ENCODE measurements at regions not wholly inside any gene's neighbourhood (a gene's known extent, or its start where the extent isn't known, plus 50 kb on each side); places are given as distances from the start of the nearest gene placed in this dataset.

GRCh38 chr1:166258017-166258416 is 91.2 kb upstream of the FAM78B start:
- H2BK120ac ChIP-seq (ENCODE audit: low read depth, low read length, poor library complexity, severe bottlenecking): no peak overlapping the region
- no peak overlapping the region for H2AFZ ChIP-seq (ENCODE audit: low read length)
- H2BK15ac ChIP-seq (ENCODE audit: low read depth, low read length): no peak overlapping the region
- H2AK5ac ChIP-seq (ENCODE audit: insufficient read length, low read length): no peak overlapping the region
- no peak overlapping the region for H4K91ac ChIP-seq (ENCODE audit: insufficient read length, low read depth, low read length)
- no peaks in the 10 kb centered on the region for H3K27me3 ChIP-seq (ENCODE audit: insufficient read depth, low read length)
- no peak overlapping the region for H3K27ac Mint-ChIP-seq
- no CpG with 5 or more reads among the region's 3 CpGs for WGBS (ENCODE audit: extremely low coverage, insufficient read length, low lambda C conversion rate)
- no peaks in the 10 kb centered on the region for H4K20me1 ChIP-seq (ENCODE audit: control insufficient read depth, insufficient read depth, insufficient read length)
- H2BK5ac ChIP-seq (ENCODE audit: insufficient read length, low read length): no peak overlapping the region
- no peaks in the 10 kb centered on the region for H3K79me2 ChIP-seq (ENCODE audit: insufficient read depth, low read length)
- H3K9me3 ChIP-seq (ENCODE audit: control insufficient read depth, low read depth, low read length): peaks cover 5% of the 10 kb centered on the region
- no peak overlapping the region for H3K4me2 ChIP-seq (ENCODE audit: insufficient read depth, insufficient read length, low read length)
- no peak overlapping the region for H3K18ac ChIP-seq (ENCODE audit: insufficient read length, low read depth, low read length)
- H3K36me3 Mint-ChIP-seq (ENCODE audit: insufficient read depth in 1 of 3, low read depth in 3 of 3): peaks cover 0 to 3% (median 0%) of the 10 kb centered on the region in 3 experiments; a peak in 1 of 7 replicates
- no peak overlapping the region for H3K9ac ChIP-seq (ENCODE audit: extremely low read depth, insufficient read length, low read length)
- H3K14ac ChIP-seq (ENCODE audit: insufficient read depth, low read length): no peak overlapping the region
- H3K4me1 Mint-ChIP-seq: no peaks in the 10 kb centered on the region
- peaks cover 10 to 22% of the 10 kb centered on the region in 2 experiments for H3K9me3 Mint-ChIP-seq
- H3K79me1 ChIP-seq (ENCODE audit: insufficient read depth, low read depth, low read length, poor library complexity, severe bottlenecking): no peaks in the 10 kb centered on the region
- H3K23me2 ChIP-seq (ENCODE audit: insufficient read length, low read depth, low read length, poor library complexity, severe bottlenecking): no peaks in the 10 kb centered on the region
- H3K4me3 Mint-ChIP-seq: no peak overlapping the region
- H3K27ac ChIP-seq (ENCODE audit: insufficient read length, low read depth, low read length): no peak overlapping the region
- TF ChIP-seq CTCF (conservative IDR thresholded peaks at IDR 0.05): no peak
- H4K8ac ChIP-seq (replicated peaks; ENCODE audit: insufficient read length, low read depth, low read length): no peak overlapping the region
- DNase-seq: no peak
- peaks cover 5% of the 10 kb centered on the region; the same call in 1 of the 2 replicates for H3K27me3 Mint-ChIP-seq (ENCODE audit: low read depth)
- H3K4me1 ChIP-seq (ENCODE audit: insufficient read depth, low read length): no peaks in the 10 kb centered on the region
- no peak overlapping the region for H3T11ph ChIP-seq (ENCODE audit: low read length)
- H3K23ac ChIP-seq (ENCODE audit: insufficient read length, low read depth, low read length): no peak overlapping the region
- H2BK12ac ChIP-seq (ENCODE audit: insufficient read length, low read depth, low read length): no peak overlapping the region
- H4K5ac ChIP-seq (ENCODE audit: insufficient read length, low read depth, low read length): no peak overlapping the region
- H2BK20ac ChIP-seq (ENCODE audit: low read depth, low read length, poor library complexity, severe bottlenecking): no peak overlapping the region
- H3K4ac ChIP-seq (ENCODE audit: low read depth, low read length): no peak overlapping the region
- H3K56ac ChIP-seq (ENCODE audit: insufficient read length, low read depth, low read length): no peak overlapping the region

Measured in H9 (cell line).